ENCODE measurements at regions not wholly inside any gene's neighbourhood (a gene's known extent, or its start where the extent isn't known, plus 50 kb on each side); places are given as distances from the start of the nearest gene placed in this dataset.

GRCh38 chr2:118312969-118313756 is 224.9 kb downstream of the INSIG2 start:
- TF ChIP-seq CTCF (conservative IDR thresholded peaks at IDR 0.05) = no peak
- no peak for TF ChIP-seq ZFX (IDR thresholded peaks at IDR 0.05)
